Endodermal cell (in vitro differentiated cells): ENCODE measurements at regions not wholly inside any gene's neighbourhood (a gene's known extent, or its start where the extent isn't known, plus 50 kb on each side); places are given as distances from the start of the nearest gene placed in this dataset.
A peak's percentile ranks its signal among the peaks of the same experiment; 100 is the strongest.

Source experiments
- DNase-seq: peaks from one replicate; pipeline ENCODE4 v3.0.0-alpha.2; 2017
- H3K27ac ChIP-seq: 2 replicates; pipeline ENCODE4 v1.5.1; 2013; ENCODE audit warnings: mild to moderate bottlenecking, low read depth, low read length, moderate library complexity
- H3K27me3 ChIP-seq: 2 replicates; pipeline ENCODE4 v1.6.1; 2013; ENCODE audit warnings: mild to moderate bottlenecking, low read length, moderate library complexity; ENCODE audit not compliant: insufficient read depth, control insufficient read depth, poor library complexity, severe bottlenecking
- H3K36me3 ChIP-seq: 2 replicates; pipeline ENCODE4 v1.7.0; 2013; ENCODE audit warnings: mild to moderate bottlenecking, low read length, moderate library complexity; ENCODE audit not compliant: control insufficient read depth, insufficient read depth
- H3K4me1 ChIP-seq: one replicate; pipeline ENCODE4 v1.7.0; 2013; ENCODE audit warnings: low read length; ENCODE audit not compliant: control insufficient read depth, insufficient read depth
- H3K4me3 ChIP-seq: 2 replicates; pipeline ENCODE4 v1.5.1; 2013; ENCODE audit warnings: mild to moderate bottlenecking, low read length, moderate library complexity
- H3K9ac ChIP-seq: 2 replicates; pipeline ENCODE4 v1.6.1; 2013; ENCODE audit warnings: mild to moderate bottlenecking, low read length, moderate library complexity; ENCODE audit not compliant: poor library complexity, severe bottlenecking; ENCODE audit errors: extremely low read depth
- H3K9me3 ChIP-seq: 2 replicates; pipeline ENCODE4 v1.6.1; 2013; ENCODE audit warnings: mild to moderate bottlenecking, low read length, moderate library complexity; ENCODE audit not compliant: control insufficient read depth
- H3K27ac Mint-ChIP-seq: 2 replicates; pipeline ENCODE4 v1.8.0; 2020; ENCODE audit warnings: mixed read lengths
- H3K27me3 Mint-ChIP-seq: 2 replicates; pipeline ENCODE4 v1.8.0; 2021; ENCODE audit warnings: mild to moderate bottlenecking, mixed read lengths; ENCODE audit not compliant: insufficient read depth
- H3K36me3 Mint-ChIP-seq: 2 replicates; pipeline ENCODE4 v1.8.0; 2020; ENCODE audit warnings: low read depth, mixed read lengths
- H3K4me1 Mint-ChIP-seq: 2 replicates; pipeline ENCODE4 v1.8.0; 2020; ENCODE audit warnings: mixed read lengths
- H3K4me3 Mint-ChIP-seq: 2 replicates; pipeline ENCODE4 v1.8.0; 2020; ENCODE audit warnings: mild to moderate bottlenecking, moderate library complexity, mixed read lengths
- H3K9me3 Mint-ChIP-seq: 2 replicates; pipeline ENCODE4 v1.8.0; 2020; ENCODE audit warnings: mild to moderate bottlenecking, mixed read lengths
- CTCF ChIP-seq: fragments of 200-600 bp; sonication (generic); conservative IDR thresholded peaks from 2 replicates; pipeline ENCODE4 v1.5.0; 2021; ENCODE audit warnings: antibody characterized with exemption, mild to moderate bottlenecking
- WGBS, 2 experiments: methylation state at CpG; one replicate each; pipeline versions ENCODE4 v1.1.5 to v1.1.7; 2013; ENCODE audit warnings: missing lambda C conversion rate in 2 of 2, mixed read lengths in 1 of 2; ENCODE audit not compliant: insufficient coverage in 1 of 2, insufficient read length in 1 of 2; 5-methylcytosine and 5-hydroxymethylcytosine counted together

DNA sequence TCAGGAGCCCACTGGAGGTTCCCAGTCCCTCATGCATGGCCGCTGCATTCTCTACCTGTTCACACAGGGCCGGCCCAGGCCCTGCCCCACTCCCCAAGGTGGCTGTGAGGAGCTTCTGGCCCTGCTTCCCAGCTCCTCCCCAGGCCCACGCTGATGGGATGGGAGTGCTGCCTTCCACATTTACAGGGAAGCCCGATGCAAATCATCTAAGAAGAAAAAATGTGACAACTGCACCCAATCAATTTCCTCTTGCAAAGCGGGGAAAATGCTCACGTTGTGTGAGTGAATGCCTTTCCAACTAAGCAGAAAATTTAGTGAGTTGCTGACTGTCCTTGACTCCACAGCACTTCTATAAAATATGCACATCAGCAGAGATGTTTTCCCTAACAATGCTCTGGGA is 485.8 kb upstream of the MGMT start:
- Histone ChIP-seq H3K36me3 (no peaks in the 10 kb centered on the region), H3K4me1 (peaks cover 2% of the 10 kb centered on the region), H3K27me3 (no peaks in the 10 kb centered on the region), H3K9me3 (peaks cover 3% of the 10 kb centered on the region), H3K27ac (no peak overlapping the region), H3K9ac (no peak overlapping the region), H3K4me3 (no peak overlapping the region)
- Mint-ChIP-seq H3K36me3 (no peaks in the 10 kb centered on the region), H3K27me3 (no peaks in the 10 kb centered on the region), H3K4me1 (no peaks in the 10 kb centered on the region), H3K27ac (no peak overlapping the region), H3K9me3 (no peaks in the 10 kb centered on the region), H3K4me3 (no peak overlapping the region)
- DNase-seq, result no peak
- no peak for TF ChIP-seq CTCF
- WGBS, 2 experiments, result 81 to 93% methylated on average over 2 to 6 of the region's 6 CpGs

DNA sequence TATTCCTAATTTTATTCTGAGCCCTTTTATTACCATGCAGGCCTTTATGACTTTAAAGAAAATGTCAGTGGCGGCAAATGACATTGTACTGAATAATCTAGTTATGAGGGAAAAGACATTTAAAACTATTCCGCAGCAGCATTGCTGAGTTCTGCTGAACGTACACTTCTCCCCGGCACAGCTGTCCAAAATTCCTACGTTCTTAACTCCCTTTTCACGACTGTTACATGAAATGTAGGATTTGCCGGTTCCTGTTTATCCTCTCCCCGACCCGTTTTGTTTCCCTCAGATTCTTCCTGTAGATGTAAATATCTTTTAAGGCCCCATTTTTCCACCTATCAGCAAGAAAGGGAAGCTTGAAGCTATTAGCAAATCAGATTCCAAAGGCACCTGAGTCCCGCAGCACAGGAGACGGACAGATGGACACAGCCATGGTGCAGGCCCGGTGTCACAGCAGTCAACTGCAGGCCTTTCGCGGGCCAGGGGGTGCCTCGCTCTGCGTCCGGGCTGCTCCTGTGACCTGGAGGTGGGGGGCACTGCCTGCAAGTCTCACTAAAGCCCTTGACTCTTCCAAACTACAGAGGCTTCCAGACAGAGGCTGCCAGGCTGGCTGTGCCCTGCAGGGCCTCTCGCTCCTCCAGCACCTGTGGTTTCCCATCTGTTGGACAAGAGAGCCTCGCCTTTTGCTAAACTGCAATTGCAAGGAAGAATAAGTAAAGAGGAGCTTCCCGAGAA is 485.0 kb upstream of the MGMT start:
- TF ChIP-seq CTCF, result no peak
- H3K27ac Mint-ChIP-seq, result no peak overlapping the region
- H3K9me3 Mint-ChIP-seq, result no peaks in the 10 kb centered on the region
- no peaks in the 10 kb centered on the region for H3K4me1 Mint-ChIP-seq
- no peak for DNase-seq
- H3K4me3 ChIP-seq, result no peak overlapping the region
- H3K9me3 ChIP-seq, result peaks cover 3% of the 10 kb centered on the region
- H3K27me3 ChIP-seq, result no peaks in the 10 kb centered on the region
- H3K27me3 Mint-ChIP-seq, result no peaks in the 10 kb centered on the region
- no peak overlapping the region for H3K27ac ChIP-seq
- no peak overlapping the region for H3K9ac ChIP-seq
- no peaks in the 10 kb centered on the region for H3K36me3 Mint-ChIP-seq
- peaks cover 2% of the 10 kb centered on the region for H3K4me1 ChIP-seq
- WGBS, 2 experiments, result 92 to 95% methylated on average over 15 to 20 of the region's 20 CpGs
- H3K36me3 ChIP-seq, result no peaks in the 10 kb centered on the region
- no peak overlapping the region for H3K4me3 Mint-ChIP-seq

DNA sequence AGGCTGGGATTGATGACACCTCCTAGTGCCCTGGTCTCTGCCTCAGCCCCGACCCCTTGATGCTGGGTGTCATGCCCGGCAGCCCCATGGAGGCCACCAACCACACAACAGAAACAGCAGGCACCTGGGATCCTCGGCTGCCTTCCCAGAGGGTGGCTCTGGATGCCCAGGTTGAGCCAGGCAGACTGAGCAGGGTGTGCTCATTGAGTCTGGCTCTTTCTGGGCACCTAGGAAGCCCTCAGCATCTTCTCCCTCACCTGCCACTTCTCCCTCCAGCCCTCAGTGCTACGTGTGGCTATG is 484.5 kb upstream of the MGMT start:
- peaks cover 2% of the 10 kb centered on the region for H3K4me1 ChIP-seq
- H3K27ac ChIP-seq, result no peak overlapping the region
- Mint-ChIP-seq H3K27ac (no peak overlapping the region), H3K9me3 (no peaks in the 10 kb centered on the region), H3K36me3 (no peaks in the 10 kb centered on the region), H3K4me3 (no peak overlapping the region), H3K27me3 (no peaks in the 10 kb centered on the region), H3K4me1 (no peaks in the 10 kb centered on the region)
- H3K9me3 ChIP-seq, result peaks cover 3% of the 10 kb centered on the region
- H3K4me3 ChIP-seq, result no peak overlapping the region
- WGBS, 2 experiments, result 92 to 100% methylated on average over 2 to 4 of the region's 4 CpGs
- no peaks in the 10 kb centered on the region for H3K36me3 ChIP-seq
- no peak overlapping the region for H3K9ac ChIP-seq
- TF ChIP-seq CTCF, result no peak
- H3K27me3 ChIP-seq, result no peaks in the 10 kb centered on the region
- DNase-seq, result peak; percentile 29
